CD4-positive, alpha-beta T cell (primary cell): ENCODE measurements at regions not wholly inside any gene's neighbourhood (a gene's known extent, or its start where the extent isn't known, plus 50 kb on each side); places are given as distances from the start of the nearest gene placed in this dataset.

Experiments used
- ATAC-seq: fragments of 200-7000 bp; cut with Tn5 transposase; one replicate; pipeline ENCODE4 v1.10.0; 2022; ENCODE audit warnings: mild to moderate bottlenecking; ENCODE audit not compliant: poor library complexity
- CTCF ChIA-PET: fragments of 350-600 bp; sonication (Branson Sonifier 250); formaldehyde crosslinking; loops from one replicate; lab custom pipeline; 2021; ENCODE audit warnings: antibody characterized with exemption, inconsistent platforms; lab: Charles Lee
- POLR2A ChIA-PET: fragments of 350-600 bp; sonication (Branson Sonifier 250); formaldehyde crosslinking; loops from one replicate; lab custom pipeline; 2021; ENCODE audit warnings: antibody characterized with exemption, inconsistent platforms; lab: Charles Lee
- DNase-seq, 14 experiments: peaks; one replicate each; pipeline ENCODE4 v3.0.0-alpha.2; 2013 to 2020; ENCODE audit warnings: mixed read lengths in 2 of 14
- H3K27ac ChIP-seq, 2 donors: one replicate each; pipeline versions ENCODE4 v1.5.1 to v1.7.0; 2013; ENCODE audit warnings: low read length in 2 of 2, low read depth in 1 of 2, mild to moderate bottlenecking in 1 of 2
- H3K27me3 ChIP-seq, 2 experiments: 1 replicate in 1 of 2; 2 replicates in 1 of 2; pipeline versions ENCODE4 v1.6.1 to v1.7.0; 2013; ENCODE audit warnings: low read length in 2 of 2, control low read depth in 1 of 2, mild to moderate bottlenecking in 1 of 2, moderate library complexity in 1 of 2; ENCODE audit not compliant: insufficient read depth in 2 of 2, control insufficient read depth in 1 of 2
- H3K36me3 ChIP-seq: one replicate; pipeline ENCODE4 v1.6.1; 2013; ENCODE audit warnings: low read length, control low read depth; ENCODE audit not compliant: insufficient read depth
- H3K4me1 ChIP-seq: one replicate; pipeline ENCODE4 v1.6.1; 2013; ENCODE audit warnings: low read length, control low read depth; ENCODE audit not compliant: insufficient read depth
- H3K4me3 ChIP-seq: one replicate; pipeline ENCODE4 v1.5.1; 2013; ENCODE audit warnings: mild to moderate bottlenecking, low read length, moderate library complexity
- H3K9me3 ChIP-seq, 2 experiments: 1 replicate in 1 of 2; 2 replicates in 1 of 2; pipeline versions ENCODE4 v1.6.1 to v1.7.0; 2013; ENCODE audit warnings: low read length in 2 of 2, mild to moderate bottlenecking in 2 of 2, control low read depth in 1 of 2, moderate library complexity in 1 of 2; ENCODE audit not compliant: control insufficient read depth in 1 of 2, insufficient read depth in 1 of 2
- H3K27ac Mint-ChIP-seq: one replicate; pipeline ENCODE4 v1.8.0; 2020; ENCODE audit warnings: mixed read lengths
- H3K27me3 Mint-ChIP-seq: one replicate; pipeline ENCODE4 v1.8.0; 2021; ENCODE audit warnings: mixed read lengths
- H3K36me3 Mint-ChIP-seq: one replicate; pipeline ENCODE4 v1.8.0; 2021; ENCODE audit warnings: low read depth, mixed read lengths
- H3K4me1 Mint-ChIP-seq: one replicate; pipeline ENCODE4 v1.8.0; 2021; ENCODE audit warnings: low read depth, mixed read lengths
- H3K4me3 Mint-ChIP-seq: one replicate; pipeline ENCODE4 v1.8.0; 2020; ENCODE audit warnings: mild to moderate bottlenecking, mixed read lengths
- H3K9me3 Mint-ChIP-seq: one replicate; pipeline ENCODE4 v1.8.0; 2020; ENCODE audit warnings: mixed read lengths
- intact Hi-C, 2 experiments: fragments of 100-400 bp; cut with DNase I in 1 of 2; cut with micrococcal nuclease in 1 of 2; formaldehyde crosslinking; loops; one replicate each; pipeline versions ENCODE4 v1.15.1 to v1.9.0; 2023 to 2025; cut with DNase I, micrococcal nuclease
- TF ChIP-seq, protein P1 (sequence below): fragments of 200-600 bp; IDR thresholded peaks from one replicate; pipeline ENCODE4 v1.8.0; 2022; ENCODE audit warnings: antibody characterized with exemption, mild to moderate bottlenecking

GRCh38 chr3:70120357-70120966 lies 120.9 kb downstream of the SAMMSON start:
- POLR2A ChIA-PET, result no interaction called here
- peak; percentile 39 for ATAC-seq
- Mint-ChIP-seq H3K27ac (no peak overlapping the region), H3K27me3 (peaks cover 25% of the 10 kb centered on the region), H3K4me3 (no peak overlapping the region), H3K36me3 (no peaks in the 10 kb centered on the region), H3K9me3 (no peaks in the 10 kb centered on the region), H3K4me1 (no peaks in the 10 kb centered on the region)
- intact Hi-C loops, result no loop called here
- no peaks in the 10 kb centered on the region for H3K4me1 ChIP-seq
- H3K36me3 ChIP-seq, result no peaks in the 10 kb centered on the region
- H3K9me3 ChIP-seq, result no peaks in the 10 kb centered on the region
- CTCF ChIA-PET, result interaction anchor here (1.8 kb wide), 1 partner anchor 14 kb away, joined by 8 read pairs; no protein-coding TSS in a partner anchor
- no peak overlapping the region for H3K27ac ChIP-seq
- H3K4me3 ChIP-seq, result no peak overlapping the region
- peak; percentile 6 to 59 (median 26) for DNase-seq
- H3K27me3 ChIP-seq, result peaks cover 0 to 3% of the 10 kb centered on the region in 2 experiments
- TF ChIP-seq, protein P1, sequence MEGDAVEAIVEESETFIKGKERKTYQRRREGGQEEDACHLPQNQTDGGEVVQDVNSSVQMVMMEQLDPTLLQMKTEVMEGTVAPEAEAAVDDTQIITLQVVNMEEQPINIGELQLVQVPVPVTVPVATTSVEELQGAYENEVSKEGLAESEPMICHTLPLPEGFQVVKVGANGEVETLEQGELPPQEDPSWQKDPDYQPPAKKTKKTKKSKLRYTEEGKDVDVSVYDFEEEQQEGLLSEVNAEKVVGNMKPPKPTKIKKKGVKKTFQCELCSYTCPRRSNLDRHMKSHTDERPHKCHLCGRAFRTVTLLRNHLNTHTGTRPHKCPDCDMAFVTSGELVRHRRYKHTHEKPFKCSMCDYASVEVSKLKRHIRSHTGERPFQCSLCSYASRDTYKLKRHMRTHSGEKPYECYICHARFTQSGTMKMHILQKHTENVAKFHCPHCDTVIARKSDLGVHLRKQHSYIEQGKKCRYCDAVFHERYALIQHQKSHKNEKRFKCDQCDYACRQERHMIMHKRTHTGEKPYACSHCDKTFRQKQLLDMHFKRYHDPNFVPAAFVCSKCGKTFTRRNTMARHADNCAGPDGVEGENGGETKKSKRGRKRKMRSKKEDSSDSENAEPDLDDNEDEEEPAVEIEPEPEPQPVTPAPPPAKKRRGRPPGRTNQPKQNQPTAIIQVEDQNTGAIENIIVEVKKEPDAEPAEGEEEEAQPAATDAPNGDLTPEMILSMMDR, result peak; percentile 37

DNA sequence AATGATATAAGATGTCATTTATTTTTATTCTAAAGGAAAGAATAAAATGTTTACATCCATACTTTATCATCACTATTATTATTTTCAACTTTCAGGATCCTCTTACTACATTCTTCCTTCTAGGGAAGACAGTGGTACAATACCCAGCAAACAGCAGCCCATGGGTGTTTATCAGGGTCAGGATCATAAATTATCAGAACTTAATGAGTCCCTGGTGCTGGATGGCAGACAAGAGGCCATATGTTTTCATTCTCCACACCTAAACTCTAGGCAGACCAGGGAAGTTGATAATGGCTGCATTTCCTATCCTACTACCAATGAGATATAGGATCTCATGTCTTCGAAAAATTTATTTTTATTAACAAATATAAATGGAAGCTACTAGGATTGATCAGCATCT lies 127.7 kb downstream of the SAMMSON start:
- no peak for ATAC-seq
- Histone ChIP-seq H3K4me1 (no peaks in the 10 kb centered on the region), H3K27ac (no peak overlapping the region), H3K4me3 (no peak overlapping the region), H3K27me3 (peaks cover 0 to 3% of the 10 kb centered on the region in 2 experiments), H3K9me3 (no peaks in the 10 kb centered on the region), H3K36me3 (no peaks in the 10 kb centered on the region)
- Mint-ChIP-seq H3K27me3 (peaks cover 15% of the 10 kb centered on the region), H3K27ac (no peak overlapping the region), H3K36me3 (no peaks in the 10 kb centered on the region), H3K4me3 (no peak overlapping the region), H3K4me1 (no peaks in the 10 kb centered on the region), H3K9me3 (no peaks in the 10 kb centered on the region)
- CTCF ChIA-PET, result no interaction called here
- TF ChIP-seq, protein P1, result no peak
- POLR2A ChIA-PET, result no interaction called here
- no peak for DNase-seq
- intact Hi-C loops, result no loop called here

DNA sequence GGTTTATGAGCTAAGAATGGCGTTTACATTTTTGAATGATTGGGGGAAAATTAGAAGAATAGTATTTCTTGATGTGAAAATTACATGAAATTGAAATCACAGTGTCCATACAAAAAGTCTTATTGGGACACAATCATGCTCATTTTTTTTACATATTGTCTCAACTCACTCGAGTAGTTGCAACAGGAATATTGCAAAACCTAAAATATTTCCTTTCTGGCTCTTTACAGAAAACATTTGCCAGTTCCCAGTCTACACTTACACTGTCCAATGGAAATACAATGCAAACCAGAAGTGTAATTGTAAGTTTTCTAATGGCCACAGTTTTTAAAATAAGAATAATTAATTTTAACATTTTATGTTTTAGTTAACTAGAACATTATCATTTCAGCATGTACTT lies 137.8 kb downstream of the SAMMSON start:
- Histone ChIP-seq H3K9me3 (no peaks in the 10 kb centered on the region), H3K36me3 (no peaks in the 10 kb centered on the region), H3K27me3 (no peaks in the 10 kb centered on the region), H3K4me1 (no peaks in the 10 kb centered on the region), H3K4me3 (no peak overlapping the region), H3K27ac (no peak overlapping the region)
- ChIA-PET POLR2A (no interaction called here), CTCF (no interaction called here)
- ATAC-seq (no peak), DNase-seq (no peak)
- no peaks in the 10 kb centered on the region for H3K4me1 Mint-ChIP-seq
- TF ChIP-seq, protein P1, result no peak
- H3K36me3 Mint-ChIP-seq, result no peaks in the 10 kb centered on the region
- H3K9me3 Mint-ChIP-seq, result no peaks in the 10 kb centered on the region
- no peak overlapping the region for H3K4me3 Mint-ChIP-seq
- H3K27me3 Mint-ChIP-seq, result peaks cover 35% of the 10 kb centered on the region
- no peak overlapping the region for H3K27ac Mint-ChIP-seq
- intact Hi-C loops, result no loop called here
